ENCODE measurements at regions not wholly inside any gene's neighbourhood (a gene's known extent, or its start where the extent isn't known, plus 50 kb on each side); places are given as distances from the start of the nearest gene placed in this dataset.

GRCh38 chr4:146054676-146055075 lies 116.1 kb upstream of the ZNF827 start:
- Histone ChIP-seq H3K27ac (ENCODE audit: low read length) (no peak overlapping the region), H4K20me1 (ENCODE audit: insufficient read depth) (no peaks in the 10 kb centered on the region), H3K36me3 (ENCODE audit: insufficient read depth, low read length) (no peaks in the 10 kb centered on the region), H3K27me3 (ENCODE audit: insufficient read depth, low read depth, low read length) (no peaks in the 10 kb centered on the region), H3K4me2 (ENCODE audit: low read length) (no peak overlapping the region), H3K9me3 (ENCODE audit: low read length) (no peaks in the 10 kb centered on the region), H3F3A (ENCODE audit: insufficient read depth, low read length, poor library complexity, severe bottlenecking) (no peaks in the 10 kb centered on the region), H2AFZ (ENCODE audit: low read depth, low read length) (no peak overlapping the region), H3K4me3 (ENCODE audit: low read length) (no peak overlapping the region), H3K9ac (ENCODE audit: low read length) (no peak overlapping the region), H3K79me2 (replicated peaks; ENCODE audit: insufficient read depth, low read length) (no peaks in the 10 kb centered on the region), H3K9me2 (ENCODE audit: insufficient read depth, low read length) (no peaks in the 10 kb centered on the region)
- TF ChIP-seq MXI1 (conservative IDR thresholded peaks at IDR 0.05; ENCODE audit: poor library complexity, severe bottlenecking) (no peak), CTCF (IDR thresholded peaks at IDR 0.05; ENCODE audit: poor library complexity, severe bottlenecking) (no peak), TAF1 (IDR thresholded peaks at IDR 0.05; ENCODE audit: low read depth) (no peak), EZH2 (IDR thresholded peaks at IDR 0.05; ENCODE audit: borderline replicate concordance, insufficient read depth, low read length, poor library complexity, severe bottlenecking) (no peak), POLR2AphosphoS5 (IDR thresholded peaks at IDR 0.05) (no peak), RAD21 (conservative IDR thresholded peaks at IDR 0.05) (no peak)

GRCh38 chr4:146053891-146054290 lies 115.3 kb upstream of the ZNF827 start:
- no peaks in the 10 kb centered on the region for H4K20me1 ChIP-seq (ENCODE audit: insufficient read depth)
- no peaks in the 10 kb centered on the region for H3K36me3 ChIP-seq (ENCODE audit: insufficient read depth, low read length)
- no peak overlapping the region for H3K27ac ChIP-seq (ENCODE audit: low read length)
- no peaks in the 10 kb centered on the region for H3K27me3 ChIP-seq (ENCODE audit: insufficient read depth, low read depth, low read length)
- H3K4me2 ChIP-seq (ENCODE audit: low read length), result no peak overlapping the region
- no peaks in the 10 kb centered on the region for H3K9me3 ChIP-seq (ENCODE audit: low read length)
- H3K9ac ChIP-seq (ENCODE audit: low read length), result no peak overlapping the region
- H2AFZ ChIP-seq (ENCODE audit: low read depth, low read length), result no peak overlapping the region
- no peaks in the 10 kb centered on the region for H3F3A ChIP-seq (ENCODE audit: insufficient read depth, low read length, poor library complexity, severe bottlenecking)
- H3K9me2 ChIP-seq (ENCODE audit: insufficient read depth, low read length), result no peaks in the 10 kb centered on the region
- TF ChIP-seq SMC3 (conservative IDR thresholded peaks at IDR 0.05; ENCODE audit: poor library complexity), result no peak
- no peak for TF ChIP-seq RAD21 (conservative IDR thresholded peaks at IDR 0.05)
- TF ChIP-seq MXI1 (conservative IDR thresholded peaks at IDR 0.05; ENCODE audit: poor library complexity, severe bottlenecking), result no peak
- TF ChIP-seq TAF1 (IDR thresholded peaks at IDR 0.05; ENCODE audit: low read depth), result no peak
- H3K79me2 ChIP-seq (replicated peaks; ENCODE audit: insufficient read depth, low read length), result no peaks in the 10 kb centered on the region
- no peak overlapping the region for H3K4me3 ChIP-seq (ENCODE audit: low read length)

- Histone ChIP-seq H3K9ac (ENCODE audit: low read length) (no peak overlapping the region), H3K79me2 (replicated peaks; ENCODE audit: insufficient read depth, low read length) (no peaks in the 10 kb centered on the region), H3K36me3 (ENCODE audit: insufficient read depth, low read length) (no peaks in the 10 kb centered on the region), H3K4me3 (ENCODE audit: low read length) (no peak overlapping the region), H3K9me2 (ENCODE audit: insufficient read depth, low read length) (no peaks in the 10 kb centered on the region), H4K20me1 (ENCODE audit: insufficient read depth) (no peaks in the 10 kb centered on the region), H3K27ac (ENCODE audit: low read length) (no peak overlapping the region), H3F3A (ENCODE audit: insufficient read depth, low read length, poor library complexity, severe bottlenecking) (no peaks in the 10 kb centered on the region), H3K27me3 (ENCODE audit: insufficient read depth, low read depth, low read length) (no peaks in the 10 kb centered on the region), H3K9me3 (ENCODE audit: low read length) (no peaks in the 10 kb centered on the region), H2AFZ (ENCODE audit: low read depth, low read length) (no peak overlapping the region), H3K4me2 (ENCODE audit: low read length) (no peak overlapping the region)
- TF ChIP-seq SMC3 (conservative IDR thresholded peaks at IDR 0.05; ENCODE audit: poor library complexity) (no peak), EP300 (conservative IDR thresholded peaks at IDR 0.05; ENCODE audit: poor library complexity, severe bottlenecking) (no peak), TAF1 (IDR thresholded peaks at IDR 0.05; ENCODE audit: low read depth) (no peak), REST (IDR thresholded peaks at IDR 0.05; ENCODE audit: borderline replicate concordance) (no peak), MXI1 (conservative IDR thresholded peaks at IDR 0.05; ENCODE audit: poor library complexity, severe bottlenecking) (no peak), CTCF (IDR thresholded peaks at IDR 0.05; ENCODE audit: poor library complexity, severe bottlenecking) (no peak), EZH2 (IDR thresholded peaks at IDR 0.05; ENCODE audit: borderline replicate concordance, insufficient read depth, low read length, poor library complexity, severe bottlenecking) (no peak), POLR2AphosphoS5 (IDR thresholded peaks at IDR 0.05) (no peak), RAD21 (conservative IDR thresholded peaks at IDR 0.05) (no peak)
Observed at GRCh38 chr4:146051728-146052391, 113.2 kb upstream of the ZNF827 start.
